GM21515 (cell line): ENCODE measurements at regions not wholly inside any gene's neighbourhood (a gene's known extent, or its start where the extent isn't known, plus 50 kb on each side); places are given as distances from the start of the nearest gene placed in this dataset.

Source experiments
- ATAC-seq: cut with Tn5 transposase; IDR thresholded peaks from one replicate; pipeline ENCODE4 v1.9.1; 2021; ENCODE audit not compliant: unreplicated experiment

GRCh38 chr11:128198216-128198772, 389.1 kb downstream of the ETS1 start:
- no peak for ATAC-seq

- no peak for ATAC-seq
Measured at GRCh38 chr11:128196235-128196634, 391.1 kb downstream of the ETS1 start.

- no peak for ATAC-seq
Measured at GRCh38 chr11:128195756-128196155, 391.6 kb downstream of the ETS1 start.

- no peak for ATAC-seq
Measured at GRCh38 chr11:128195057-128195751, 392.2 kb downstream of the ETS1 start.

GRCh38 chr11:128194216-128194615, 393.1 kb downstream of the ETS1 start:
- no peak for ATAC-seq

GRCh38 chr11:128193615-128194014, 393.7 kb downstream of the ETS1 start:
- no peak for ATAC-seq

- ATAC-seq, result no peak
Measured at GRCh38 chr11:128190312-128190711, 397.0 kb downstream of the ETS1 start.

GRCh38 chr11:128189823-128190222, 397.5 kb downstream of the ETS1 start:
- ATAC-seq, result no peak

GRCh38 chr11:128188346-128189004, 398.9 kb downstream of the ETS1 start:
- no peak for ATAC-seq

GRCh38 chr11:128187835-128188234, 399.5 kb downstream of the ETS1 start:
- no peak for ATAC-seq

- no peak for ATAC-seq
Measured at GRCh38 chr11:128187377-128187776, 400.0 kb downstream of the ETS1 start.

- no peak for ATAC-seq
Measured at GRCh38 chr11:128184981-128185380, 402.4 kb downstream of the ETS1 start.

GRCh38 chr11:128182844-128183243, 404.5 kb downstream of the ETS1 start:
- ATAC-seq, result no peak

- no peak for ATAC-seq
Measured at GRCh38 chr11:128181984-128182383, 405.4 kb downstream of the ETS1 start.

- ATAC-seq, result no peak
Measured at GRCh38 chr11:128181088-128181480, 406.3 kb downstream of the ETS1 start.

GRCh38 chr11:128180441-128181087, 406.8 kb downstream of the ETS1 start:
- ATAC-seq, result no peak

GRCh38 chr11:128179512-128179911, 407.8 kb downstream of the ETS1 start:
- ATAC-seq, result no peak

- no peak for ATAC-seq
Measured at GRCh38 chr11:128179039-128179438, 408.3 kb downstream of the ETS1 start.

- no peak for ATAC-seq
Measured at GRCh38 chr11:128174465-128175291, 412.7 kb downstream of the ETS1 start.

GRCh38 chr11:128172046-128172878, 415.1 kb downstream of the ETS1 start:
- ATAC-seq, result peak; percentile 88
